K562 (cell line): ENCODE measurements at regions not wholly inside any gene's neighbourhood (a gene's known extent, or its start where the extent isn't known, plus 50 kb on each side); places are given as distances from the start of the nearest gene placed in this dataset.

Source experiments
- ARID1B ChIP-seq: fragments of 450-650 bp; IDR thresholded peaks from 2 replicates; pipeline ENCODE4 v1.6.1; 2016; ENCODE audit warnings: antibody characterized with exemption, mild to moderate bottlenecking, inconsistent platforms
- CEBPB ChIP-seq: fragments of 450-650 bp; IDR thresholded peaks from 2 replicates; pipeline ENCODE4 v1.6.1; 2016; ENCODE audit warnings: missing genetic modification characterization, missing compliant biosample characterization
- EHMT2 ChIP-seq: fragments of 450-650 bp; IDR thresholded peaks from 2 replicates; pipeline ENCODE4 v1.6.1; 2018; ENCODE audit warnings: antibody characterized with exemption
- MGA ChIP-seq: fragments of 450-650 bp; IDR thresholded peaks from 2 replicates; pipeline ENCODE4 v1.6.1; 2016; ENCODE audit warnings: mild to moderate bottlenecking, moderate library complexity
- MXI1 ChIP-seq: IDR thresholded peaks from 2 replicates; pipeline ENCODE4 v1.6.1; 2011; ENCODE audit warnings: low read depth, mild to moderate bottlenecking, improper control_type of control experiment, low read length
- ZNF436 ChIP-seq: fragments of 250-450, 450-650 bp; sonication (Bioruptor Pico); formaldehyde crosslinking; IDR thresholded peaks from 2 replicates; pipeline ENCODE4 v1.7.0; 2020; ENCODE audit warnings: mild to moderate bottlenecking

GRCh38 chr12:25806271-25806670 lies 152.2 kb upstream of the RASSF8 start:
- TF ChIP-seq ZNF436 (no peak), EHMT2 (no peak), ARID1B (no peak), CEBPB (tag) (no peak), MGA (no peak), MXI1 (no peak)
